HG03521 (cell line): ENCODE measurements at regions not wholly inside any gene's neighbourhood (a gene's known extent, or its start where the extent isn't known, plus 50 kb on each side); places are given as distances from the start of the nearest gene placed in this dataset.

Source experiments
- ATAC-seq: cut with Tn5 transposase; IDR thresholded peaks from one replicate; pipeline ENCODE4 v1.9.1; 2021; ENCODE audit warnings: mild to moderate bottlenecking, moderate library complexity; ENCODE audit not compliant: unreplicated experiment

DNA sequence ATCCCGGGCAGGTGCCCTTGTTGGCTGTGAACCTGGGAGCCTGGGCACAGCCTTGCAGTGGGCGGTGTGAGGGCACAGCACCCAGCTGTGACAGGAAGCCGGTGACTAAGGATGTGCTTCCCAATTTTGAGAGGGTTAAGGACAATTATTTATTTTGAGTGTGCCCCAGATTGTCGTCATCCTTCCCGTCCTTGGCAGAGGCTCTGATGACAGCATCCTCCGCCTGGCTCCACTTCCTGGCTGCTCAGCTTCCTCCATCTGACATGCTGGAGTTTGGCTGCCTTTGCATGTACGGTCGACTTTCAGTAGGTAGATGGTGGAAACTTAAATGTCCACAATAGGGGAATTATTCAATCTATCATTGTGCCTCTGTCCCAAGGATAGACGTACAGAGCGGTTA lies 282.4 kb upstream of the EEF2KMT start:
- no peak for ATAC-seq

DNA sequence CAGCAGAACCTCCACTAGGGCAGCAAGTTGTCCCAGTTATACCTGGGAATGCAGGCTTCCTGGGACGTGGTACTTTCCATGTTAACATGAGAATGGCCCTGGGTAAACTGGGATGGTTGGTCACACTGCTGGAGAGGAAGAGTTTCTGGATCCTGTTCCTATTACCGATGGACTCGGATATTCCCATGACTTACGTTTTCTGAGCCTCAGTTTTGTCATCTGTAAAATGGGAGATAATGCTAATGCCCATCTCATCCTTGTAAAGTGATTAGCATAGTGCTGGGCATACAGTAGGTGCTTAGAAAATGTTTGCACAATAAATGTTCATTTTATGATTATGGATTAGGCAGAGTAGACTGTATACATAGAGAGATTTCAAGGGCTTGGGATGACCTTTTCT lies 280.9 kb upstream of the EEF2KMT start:
- ATAC-seq, result no peak

DNA sequence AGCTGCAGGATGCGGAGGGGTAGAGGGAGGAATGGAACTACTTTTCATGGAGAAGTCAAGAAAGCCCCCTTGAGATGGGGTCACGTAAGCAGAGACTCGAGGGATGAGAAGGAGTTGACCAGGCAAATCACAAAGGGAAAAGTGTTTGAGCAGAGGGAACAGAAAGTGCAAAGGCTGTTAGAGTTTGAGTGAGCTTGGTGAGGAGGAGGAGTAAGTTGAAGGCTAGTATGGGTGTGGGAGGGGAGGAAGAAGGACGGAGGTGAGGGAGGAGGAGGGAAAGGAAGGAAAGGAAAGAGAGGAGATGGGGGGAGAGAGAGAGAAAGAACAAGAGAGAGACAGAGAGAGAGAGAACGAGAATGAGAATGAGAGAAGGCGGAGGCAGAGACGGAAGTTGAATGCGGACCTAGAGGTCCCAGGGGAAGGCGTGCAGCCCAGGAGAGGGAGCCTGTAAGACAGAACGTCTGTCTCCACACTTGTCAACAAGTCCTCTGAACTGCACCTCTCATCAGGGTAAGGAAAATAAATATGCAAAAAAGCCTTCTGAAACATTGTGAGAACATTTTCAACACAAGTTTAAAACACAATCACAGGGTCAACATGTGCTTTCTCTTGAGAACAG lies 279.8 kb upstream of the EEF2KMT start:
- no peak for ATAC-seq

DNA sequence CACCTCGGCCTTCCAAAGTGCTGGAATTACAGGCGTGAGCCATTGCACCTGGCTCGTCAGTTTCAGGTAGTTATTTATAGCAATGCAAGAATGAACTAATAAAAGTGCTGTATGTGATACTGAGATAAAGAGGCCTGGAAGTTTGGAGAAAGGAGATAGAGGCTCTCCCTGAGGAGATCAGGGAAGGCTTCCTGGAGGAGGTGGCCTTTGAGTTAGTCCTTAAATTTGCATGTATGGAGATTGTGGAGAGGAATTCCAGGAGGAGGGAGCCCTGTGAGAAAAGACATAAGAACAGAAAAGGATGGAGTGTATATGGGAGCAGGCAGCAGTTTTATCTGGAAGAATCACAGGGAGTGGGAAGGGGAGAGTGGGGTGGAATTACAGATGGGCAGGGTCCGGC lies 276.6 kb upstream of the EEF2KMT start:
- no peak for ATAC-seq

DNA sequence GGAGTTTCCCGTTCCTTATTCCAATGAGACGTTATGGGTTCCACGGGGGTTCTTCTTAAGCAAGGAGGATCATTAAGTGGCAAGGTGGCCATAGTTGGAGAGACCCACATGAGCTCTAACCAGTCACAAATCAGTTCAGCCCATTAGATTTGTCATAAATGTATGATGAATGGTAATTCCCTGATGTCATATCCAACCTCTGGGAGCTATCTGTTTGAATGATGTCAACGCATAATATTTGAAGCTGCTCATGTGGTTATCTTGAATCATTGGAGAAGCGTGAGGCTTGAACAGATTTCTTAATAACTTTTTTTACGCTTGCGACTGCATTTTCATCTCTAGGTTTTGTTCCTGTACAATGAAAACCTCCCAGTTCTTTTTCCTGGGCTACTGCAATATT lies 270.4 kb upstream of the EEF2KMT start:
- ATAC-seq, result no peak

DNA sequence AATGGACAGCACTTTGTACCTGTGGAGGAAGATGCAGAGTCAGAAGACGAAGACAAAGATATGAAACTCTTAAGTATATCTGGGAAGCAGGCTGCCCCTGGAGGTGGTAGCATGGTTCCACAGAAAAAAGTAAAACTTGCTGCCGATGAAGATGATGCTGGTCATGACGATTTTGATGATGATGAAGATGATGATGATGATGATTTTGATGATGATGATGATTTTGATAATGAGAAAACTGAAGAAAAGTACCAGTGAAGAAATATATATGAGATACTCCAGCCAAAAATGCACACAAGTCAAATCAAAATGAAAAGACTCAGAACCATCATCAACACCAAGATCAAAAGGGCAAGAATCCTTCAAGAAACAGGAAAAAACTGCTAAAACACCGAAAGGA lies 268.5 kb upstream of the EEF2KMT start:
- no peak for ATAC-seq

DNA sequence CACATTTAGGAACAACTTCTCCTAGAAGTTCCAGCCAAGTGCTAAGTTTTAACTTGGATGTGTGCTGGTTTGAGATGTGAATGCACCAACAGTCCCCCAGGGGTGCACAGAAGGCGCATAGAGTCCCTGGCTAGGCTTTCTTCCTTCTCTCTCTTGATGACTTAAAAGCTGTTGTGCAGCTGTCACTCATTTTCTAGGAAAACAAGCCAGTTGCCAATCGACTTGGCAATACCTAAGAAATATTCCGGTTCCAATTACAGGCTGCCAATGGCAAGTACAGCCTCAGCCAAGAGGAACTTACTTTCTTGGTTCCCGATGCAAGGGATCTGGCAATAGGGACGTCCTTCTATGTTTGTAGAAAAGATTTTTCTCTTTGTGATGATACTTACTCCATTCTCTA lies 266.6 kb upstream of the EEF2KMT start:
- no peak for ATAC-seq

DNA sequence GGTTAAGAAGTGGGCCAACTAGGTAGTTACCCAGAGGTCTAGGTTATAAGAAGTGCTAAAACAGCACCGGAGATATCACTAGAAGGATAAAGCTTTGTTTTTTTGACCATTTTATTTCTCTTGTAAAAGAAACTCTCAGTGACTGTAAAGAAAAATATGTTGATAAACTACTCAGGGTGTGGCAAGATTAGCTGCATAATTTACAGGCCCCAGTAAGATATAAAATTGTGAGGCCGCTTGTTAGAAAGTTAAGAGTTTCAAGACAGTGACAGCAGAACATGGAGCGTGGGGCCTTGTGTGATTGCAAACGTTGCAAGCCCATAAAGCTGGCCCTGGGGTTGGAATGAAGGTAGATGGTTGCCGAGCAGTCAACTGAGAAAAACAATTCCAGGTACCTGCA lies 263.7 kb upstream of the EEF2KMT start:
- no peak for ATAC-seq

DNA sequence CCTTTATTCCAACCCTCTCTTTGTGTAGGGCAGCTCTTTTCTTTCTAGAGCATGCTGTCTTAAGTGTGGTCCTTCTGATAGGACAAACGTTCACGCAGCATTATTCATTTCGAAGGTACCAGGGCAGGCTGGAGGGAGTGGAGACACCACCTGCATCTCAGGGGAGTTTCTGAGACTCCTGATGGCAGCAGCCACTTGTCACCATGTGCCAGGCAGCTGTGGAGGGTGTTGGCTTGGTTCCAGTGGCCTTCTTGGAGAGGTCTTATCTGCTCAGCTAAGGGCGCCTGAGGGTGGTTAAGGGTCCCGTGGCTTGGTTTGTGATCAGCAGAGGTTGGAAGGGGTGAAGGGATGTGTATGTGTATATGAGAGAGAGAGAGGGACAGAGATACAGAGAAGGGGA lies 257.1 kb upstream of the EEF2KMT start:
- no peak for ATAC-seq

DNA sequence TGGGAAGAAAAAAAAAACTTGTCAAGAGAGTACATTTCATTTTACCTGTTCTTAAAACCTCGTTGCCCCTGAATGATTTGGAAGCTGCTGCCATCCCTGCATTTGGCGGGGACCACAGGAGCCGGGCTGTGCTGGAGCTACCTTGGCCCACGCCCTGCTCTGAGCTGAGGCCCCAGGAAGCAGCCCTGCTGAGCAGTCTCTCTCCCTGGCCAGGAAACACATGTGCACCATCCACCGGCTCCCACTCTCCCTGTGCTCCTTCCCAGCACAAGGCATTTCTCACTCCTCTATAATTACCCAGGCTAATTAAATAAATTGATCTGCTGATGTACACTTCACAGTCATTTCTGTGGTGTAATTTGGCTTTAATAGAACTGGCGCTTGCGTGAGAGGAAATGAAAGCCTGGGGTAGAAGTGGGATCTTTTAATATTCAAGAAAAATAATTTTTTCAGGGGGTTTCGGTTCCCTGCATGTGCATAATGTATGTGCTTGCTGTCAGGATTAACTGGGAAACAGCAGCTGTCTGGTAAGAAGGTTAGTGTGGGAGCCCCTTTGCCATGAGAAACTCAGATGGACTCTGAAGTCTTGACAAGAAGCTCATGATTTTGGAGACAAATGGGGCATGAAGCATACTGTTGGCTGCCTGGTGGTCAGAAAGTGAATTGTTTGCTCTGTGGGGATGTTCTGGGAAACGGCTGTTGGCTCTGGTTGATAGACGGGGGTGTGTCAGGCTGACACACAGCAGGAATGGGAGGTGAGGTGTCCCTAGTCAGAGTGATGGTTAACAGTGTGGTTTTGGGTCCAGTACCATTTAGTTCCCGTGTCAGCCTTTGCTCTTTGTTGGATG lies 252.3 kb upstream of the EEF2KMT start:
- no peak for ATAC-seq

DNA sequence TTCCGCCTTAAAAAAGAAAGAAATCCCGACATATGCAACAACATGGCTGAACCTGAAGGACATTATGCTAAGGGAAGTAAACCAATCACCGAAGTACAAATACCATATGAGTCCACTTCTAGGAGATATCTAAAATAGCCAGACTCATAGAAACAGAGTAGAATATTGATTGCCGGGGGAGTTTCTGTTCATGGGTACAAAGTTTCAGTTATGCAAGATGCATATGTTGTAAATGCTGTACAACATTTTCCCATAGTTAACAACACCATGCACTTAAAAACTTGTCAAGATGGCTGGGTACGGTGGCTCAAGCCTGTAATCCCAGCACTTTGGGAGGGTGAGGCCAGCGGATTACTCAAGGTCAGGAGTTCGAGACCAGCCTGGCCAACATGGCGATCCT lies 251.5 kb upstream of the EEF2KMT start:
- no peak for ATAC-seq

DNA sequence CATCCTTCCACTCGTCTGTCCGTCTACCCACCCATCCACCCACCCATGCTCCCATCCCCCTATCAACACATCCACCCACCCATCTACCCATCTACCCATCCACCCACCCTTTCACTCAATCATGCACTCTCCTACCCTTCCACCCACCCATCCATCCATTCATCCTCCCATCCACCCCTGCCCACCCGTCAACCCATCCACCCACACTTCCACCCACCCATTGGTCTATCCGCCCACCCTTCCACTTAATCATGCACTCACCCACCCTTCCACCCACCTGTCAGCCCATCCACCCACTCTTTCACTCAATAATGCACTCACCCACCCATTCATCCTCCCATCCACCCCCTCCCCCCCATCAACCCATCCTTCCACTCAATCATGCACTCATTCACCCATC lies 250.0 kb upstream of the EEF2KMT start:
- no peak for ATAC-seq

DNA sequence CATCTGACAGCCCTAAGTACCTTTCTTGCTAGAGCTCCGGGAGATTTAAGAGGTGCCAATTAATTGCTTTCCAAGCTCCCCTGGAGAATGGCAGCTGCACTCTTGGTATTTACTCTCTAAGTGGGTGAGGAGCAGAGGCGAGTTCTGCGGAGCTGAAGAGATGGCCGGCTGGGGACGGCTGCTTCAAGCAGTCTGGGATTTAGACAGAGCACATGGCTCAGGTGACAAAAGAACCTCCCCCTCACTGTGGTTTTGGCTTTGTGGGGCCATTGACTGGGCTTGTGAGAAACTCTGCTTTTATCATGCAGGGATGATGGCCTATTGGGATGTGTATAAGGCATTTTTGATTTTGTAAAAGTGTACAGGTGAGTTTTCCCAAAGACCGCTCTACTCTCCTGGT lies 239.3 kb upstream of the EEF2KMT start:
- ATAC-seq, result no peak

DNA sequence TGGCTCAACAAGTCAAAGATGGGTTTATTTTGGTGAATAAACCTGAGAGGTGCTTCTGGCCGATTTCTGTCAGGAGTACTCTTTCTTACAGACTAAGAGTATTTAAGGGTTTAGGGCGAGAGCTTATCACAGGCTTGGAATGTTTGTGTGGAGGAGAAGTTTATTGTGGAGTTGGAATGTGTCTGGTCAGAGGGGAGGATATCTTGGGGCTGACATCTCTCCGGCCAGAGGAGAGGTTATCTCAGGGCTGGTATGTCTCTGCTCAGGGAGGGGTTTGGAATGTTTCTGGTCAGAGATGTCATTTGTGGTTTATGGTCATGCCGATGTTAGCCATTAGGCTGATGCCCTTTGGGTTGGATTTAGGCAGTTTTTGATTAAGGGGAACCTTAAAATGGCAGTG lies 236.4 kb upstream of the EEF2KMT start:
- ATAC-seq, result no peak

DNA sequence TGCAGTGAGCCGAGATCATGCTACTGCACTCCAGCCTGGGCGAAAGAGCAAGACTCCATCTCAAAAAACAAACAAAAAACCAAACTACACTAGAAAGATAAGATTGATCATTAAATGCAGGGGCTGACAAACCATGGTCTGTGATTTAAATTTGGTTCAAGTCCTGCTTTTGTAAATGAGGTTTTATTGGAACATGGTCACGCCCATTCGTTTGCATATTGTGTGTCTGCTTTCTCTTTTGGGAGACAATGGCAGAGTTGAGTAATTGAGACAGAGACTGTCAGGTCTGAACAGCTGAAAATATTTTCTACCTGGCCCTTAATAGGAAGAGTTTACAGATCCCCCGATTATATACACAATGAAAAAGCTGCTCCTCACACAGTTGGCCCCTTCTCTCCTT lies 235.5 kb upstream of the EEF2KMT start:
- no peak for ATAC-seq

DNA sequence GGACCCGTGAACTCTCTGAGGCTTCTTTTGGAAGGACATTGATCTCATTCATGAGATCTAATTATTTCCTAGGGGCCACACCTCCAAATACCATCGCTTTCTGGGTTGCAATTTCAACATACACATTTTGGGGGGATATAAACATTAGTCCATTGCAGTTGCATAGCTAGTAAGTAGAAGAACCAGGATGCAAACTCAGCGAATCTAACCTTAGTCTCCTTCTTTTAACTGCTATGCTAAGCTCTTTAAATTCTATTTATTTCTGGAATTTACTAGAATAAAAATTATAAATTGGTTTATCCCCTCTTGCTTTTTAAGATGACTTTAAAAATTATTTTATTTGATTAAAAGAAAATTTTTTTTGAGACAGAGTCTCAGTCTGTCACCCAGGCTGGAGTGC lies 232.5 kb upstream of the EEF2KMT start:
- ATAC-seq, result no peak

DNA sequence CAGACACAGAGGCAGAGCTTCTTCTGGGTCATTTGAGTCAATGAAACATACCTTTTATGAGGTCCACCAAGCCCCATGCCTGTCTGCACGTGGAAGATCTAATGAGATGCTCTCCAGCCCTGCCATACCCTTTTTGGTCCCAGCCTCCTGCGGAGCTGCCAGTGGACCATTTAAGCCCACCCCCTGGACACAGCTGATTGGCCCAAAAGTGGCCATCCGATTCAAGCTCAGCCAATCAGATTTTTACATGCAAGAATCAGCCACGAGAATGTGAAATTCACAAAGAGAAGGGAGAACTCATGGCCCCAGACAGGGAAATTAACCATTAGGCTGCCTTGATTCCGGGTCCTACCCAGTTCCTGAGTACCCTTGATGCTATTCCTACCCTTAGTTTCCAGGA lies 231.0 kb upstream of the EEF2KMT start:
- no peak for ATAC-seq

DNA sequence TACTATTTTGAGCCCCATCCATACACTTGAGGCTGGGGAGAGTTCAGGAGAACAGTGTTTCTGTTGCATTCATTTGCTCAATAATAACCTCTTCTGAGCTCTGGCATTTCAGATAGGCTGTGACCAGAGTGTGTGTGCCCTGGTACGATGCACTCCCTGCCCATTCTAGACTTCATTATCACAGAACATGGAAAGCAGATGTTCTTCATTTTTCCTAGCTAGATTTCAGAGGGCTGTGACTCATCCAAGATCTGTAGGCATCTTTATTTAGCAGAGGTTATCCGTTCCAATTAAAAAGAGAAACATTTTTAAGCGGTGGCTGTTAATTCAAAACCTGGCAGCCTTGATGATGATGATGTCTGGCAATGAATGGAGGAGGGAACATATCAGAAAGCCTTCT lies 228.8 kb upstream of the EEF2KMT start:
- ATAC-seq, result no peak

DNA sequence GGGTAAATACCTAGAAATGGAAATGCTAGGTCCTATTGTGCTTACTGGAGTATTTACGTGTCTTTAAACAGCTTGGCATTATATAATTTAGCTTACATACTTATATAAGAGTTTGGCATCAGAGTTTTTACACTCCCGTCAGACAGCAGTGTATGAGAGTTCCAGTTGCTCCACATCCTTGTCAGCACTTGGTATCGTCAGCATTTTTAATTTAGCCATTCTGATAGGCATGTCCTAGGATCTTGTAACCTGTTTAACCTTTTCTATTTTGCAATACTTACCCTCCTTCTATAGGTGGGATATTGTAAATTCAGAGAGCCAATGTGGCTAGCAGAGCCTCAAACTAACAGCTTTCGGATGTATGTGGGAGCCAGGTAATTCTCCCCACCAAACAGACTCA lies 228.3 kb upstream of the EEF2KMT start:
- ATAC-seq, result no peak

DNA sequence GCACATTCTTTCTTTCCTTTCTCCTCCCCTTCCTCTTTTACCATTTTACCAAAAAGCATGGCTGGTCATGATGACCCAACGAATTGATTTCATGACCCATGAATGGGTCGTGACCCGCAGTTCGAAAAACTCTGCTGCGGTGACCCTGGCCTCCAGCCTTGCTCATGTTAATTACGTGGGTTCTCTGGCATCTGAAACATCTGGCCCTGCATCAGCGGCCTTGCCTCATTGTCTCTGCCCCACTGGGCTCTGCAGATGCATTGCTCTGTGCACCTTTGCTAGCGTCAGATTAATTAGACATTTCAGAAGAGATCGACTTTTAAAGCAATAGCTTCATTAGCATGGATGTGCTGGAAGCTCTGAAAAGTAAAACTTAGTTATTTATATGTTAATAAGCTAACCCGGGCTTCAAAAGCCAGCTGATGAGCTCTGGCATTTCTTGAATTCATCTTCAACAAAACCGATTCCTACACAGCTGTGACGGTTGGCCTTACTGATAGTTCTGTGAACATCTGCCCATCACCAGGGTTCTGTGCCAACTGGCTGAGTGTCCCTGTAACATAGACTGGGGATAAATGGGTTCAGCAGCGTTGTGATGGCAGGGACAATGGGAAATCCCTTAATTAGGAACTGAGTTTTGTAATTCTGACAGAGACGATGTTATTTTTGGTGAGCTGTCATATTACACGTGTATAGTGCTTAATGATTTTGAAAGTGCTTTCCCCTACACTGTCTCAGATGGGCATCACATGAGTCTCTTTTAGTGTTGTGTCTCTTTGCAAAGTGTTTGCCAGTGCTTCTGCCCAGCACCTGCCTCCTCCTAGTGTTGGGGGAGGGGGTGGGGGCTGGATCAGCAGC lies 225.9 kb upstream of the EEF2KMT start:
- no peak for ATAC-seq

DNA sequence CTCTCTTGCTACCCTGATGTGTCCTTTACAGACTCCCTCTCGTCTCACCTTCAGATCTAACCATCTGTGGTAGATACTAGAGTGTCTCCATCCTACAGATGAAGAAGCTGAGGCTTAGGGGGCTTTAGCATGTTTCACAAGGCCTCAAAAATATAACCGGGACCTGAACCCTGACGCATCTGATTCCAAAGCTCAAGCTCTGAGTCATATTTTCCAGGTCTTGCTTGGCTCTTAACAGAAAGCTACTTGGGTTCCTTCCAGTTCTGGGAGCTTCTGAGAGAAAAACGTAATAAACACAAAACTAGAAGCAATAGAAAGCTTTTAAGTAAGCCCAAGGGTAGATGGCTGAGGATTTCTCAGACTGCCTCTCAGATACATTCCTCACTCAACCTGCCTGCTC lies 224.3 kb upstream of the EEF2KMT start:
- ATAC-seq, result no peak

DNA sequence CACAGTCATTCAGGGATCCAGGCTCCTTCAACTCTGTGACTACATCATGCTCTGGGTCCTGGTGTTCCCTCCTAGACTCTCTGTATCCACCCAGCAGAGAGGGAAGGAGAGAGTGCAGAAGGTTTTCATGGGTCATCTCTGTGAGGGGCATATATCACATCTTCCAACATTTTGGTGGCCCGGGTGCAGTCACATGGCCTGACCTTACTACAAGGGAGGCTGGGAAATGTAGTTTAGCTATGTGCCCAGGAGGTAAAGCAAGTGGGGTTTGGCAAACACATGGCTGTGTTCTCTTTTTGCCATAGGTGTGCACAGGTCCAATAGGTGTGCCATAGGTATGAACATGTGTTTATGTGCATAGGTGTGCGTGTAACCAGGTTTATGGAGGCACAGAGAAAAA lies 222.2 kb upstream of the EEF2KMT start:
- no peak for ATAC-seq
